Naive thymus-derived CD4-positive, alpha-beta T cell (primary cell): ENCODE measurements at regions not wholly inside any gene's neighbourhood (a gene's known extent, or its start where the extent isn't known, plus 50 kb on each side); places are given as distances from the start of the nearest gene placed in this dataset.

Experiments
- ATAC-seq: fragments of 150-1000 bp; cut with Tn5 transposase; 2 replicates; pipeline ENCODE4 v1.10.0; 2021; ENCODE audit warnings: mild to moderate bottlenecking, moderate library complexity
- CTCF ChIA-PET: fragments of 350-600 bp; sonication (Branson Sonifier 250); formaldehyde crosslinking; loops from one replicate; lab custom pipeline; 2021; ENCODE audit warnings: antibody characterized with exemption; lab: Charles Lee
- POLR2A ChIA-PET: fragments of 350-600 bp; sonication (Branson Sonifier 250); formaldehyde crosslinking; loops from one replicate; lab custom pipeline; 2021; ENCODE audit warnings: antibody characterized with exemption, inconsistent platforms; lab: Charles Lee
- DNase-seq, 9 donors: peaks; one replicate each; pipeline versions ENCODE4 v3.0.0 to v3.0.0-alpha.2; 2020 to 2022; ENCODE audit warnings: mixed read lengths in 1 of 9
- H3K27ac ChIP-seq: one replicate; pipeline ENCODE4 v1.7.0; 2013; ENCODE audit warnings: mild to moderate bottlenecking, low read depth, low read length, moderate library complexity
- H3K27me3 ChIP-seq, 2 donors: one replicate each; pipeline ENCODE4 v1.7.0; 2013; ENCODE audit warnings: low read length in 2 of 2, mild to moderate bottlenecking in 2 of 2, moderate library complexity in 2 of 2; ENCODE audit not compliant: control insufficient read depth in 2 of 2, insufficient read depth in 2 of 2
- H3K36me3 ChIP-seq, 3 experiments: 1 replicate in 2 of 3; 2 replicates in 1 of 3; pipeline ENCODE4 v1.7.0; 2013; ENCODE audit warnings: low read length in 3 of 3, mild to moderate bottlenecking in 3 of 3, moderate library complexity in 1 of 3; ENCODE audit not compliant: insufficient read depth in 3 of 3, control insufficient read depth in 2 of 3
- H3K4me1 ChIP-seq, 2 donors: one replicate each; pipeline ENCODE4 v1.7.0; 2013; ENCODE audit warnings: low read length in 2 of 2, mild to moderate bottlenecking in 2 of 2, moderate library complexity in 1 of 2; ENCODE audit not compliant: control insufficient read depth in 2 of 2, insufficient read depth in 2 of 2
- H3K4me3 ChIP-seq: 2 replicates; pipeline ENCODE4 v1.7.0; 2013; ENCODE audit warnings: mild to moderate bottlenecking, low read length
- H3K9me3 ChIP-seq, 3 experiments: 1 replicate in 2 of 3; 2 replicates in 1 of 3; pipeline ENCODE4 v1.7.0; 2013; ENCODE audit warnings: low read length in 3 of 3; ENCODE audit not compliant: control insufficient read depth in 2 of 3
- H3K27ac Mint-ChIP-seq, 9 donors: one replicate each; pipeline ENCODE4 v1.8.0; 2020 to 2022; ENCODE audit warnings: mixed read lengths in 9 of 9, mild to moderate bottlenecking in 8 of 9, moderate library complexity in 5 of 9, inconsistent platforms in 2 of 9
- H3K27me3 Mint-ChIP-seq, 5 donors: one replicate each; pipeline ENCODE4 v1.8.0; 2021 to 2022; ENCODE audit warnings: mixed read lengths in 5 of 5, mild to moderate bottlenecking in 1 of 5
- H3K36me3 Mint-ChIP-seq, 5 donors: one replicate each; pipeline ENCODE4 v1.8.0; 2020 to 2022; ENCODE audit warnings: mixed read lengths in 5 of 5, mild to moderate bottlenecking in 3 of 5, inconsistent platforms in 1 of 5
- H3K4me1 Mint-ChIP-seq, 7 donors: one replicate each; pipeline ENCODE4 v1.8.0; 2020 to 2022; ENCODE audit warnings: mixed read lengths in 7 of 7, mild to moderate bottlenecking in 3 of 7, inconsistent platforms in 1 of 7
- H3K4me3 Mint-ChIP-seq, 10 donors: one replicate each; pipeline ENCODE4 v1.8.0; 2020 to 2022; ENCODE audit warnings: mild to moderate bottlenecking in 10 of 10, mixed read lengths in 10 of 10, moderate library complexity in 6 of 10, inconsistent platforms in 2 of 10
- H3K9me3 Mint-ChIP-seq, 11 donors: one replicate each; pipeline ENCODE4 v1.8.0; 2020 to 2022; ENCODE audit warnings: mixed read lengths in 11 of 11, mild to moderate bottlenecking in 4 of 11, inconsistent platforms in 1 of 11, moderate library complexity in 1 of 11
- intact Hi-C, 2 donors: fragments of 100-400 bp; cut with micrococcal nuclease; formaldehyde crosslinking; loops; one replicate each; pipeline ENCODE4 v1.15.1; 2023

GRCh38 chr1:55824251-55824640 lies 609.1 kb upstream of the USP24 start:
- CTCF ChIA-PET = interaction anchor here (0.7 kb wide), 1 partner anchor 1249 kb away, joined by 3 read pairs; no protein-coding TSS in a partner anchor
- POLR2A ChIA-PET = no interaction called here
- H3K4me3 ChIP-seq = no peak overlapping the region

GRCh38 chr1:55823541-55824250 lies 608.5 kb upstream of the USP24 start:
- H3K27me3 ChIP-seq = no peaks in the 10 kb centered on the region
- H3K27ac ChIP-seq = no peak overlapping the region
- no peak overlapping the region for H3K27ac Mint-ChIP-seq
- no peak for DNase-seq
- H3K9me3 Mint-ChIP-seq = peaks cover 0 to 6% (median 0%) of the 10 kb centered on the region in 11 donors
- no peaks in the 10 kb centered on the region for H3K36me3 Mint-ChIP-seq
- H3K9me3 ChIP-seq = no peaks in the 10 kb centered on the region
- H3K36me3 ChIP-seq = no peaks in the 10 kb centered on the region
- ChIA-PET POLR2A (no interaction called here), CTCF (interaction anchor here (0.7 kb wide), 1 partner anchor 1249 kb away, joined by 3 read pairs; no protein-coding TSS in a partner anchor)
- no peaks in the 10 kb centered on the region for H3K4me1 Mint-ChIP-seq
- ATAC-seq = no peak
- intact Hi-C loops = no loop called here
- H3K4me3 Mint-ChIP-seq = no peak overlapping the region
- no peak overlapping the region for H3K4me3 ChIP-seq
- no peaks in the 10 kb centered on the region for H3K4me1 ChIP-seq
- peaks cover 0 to 10% (median 0%) of the 10 kb centered on the region in 5 donors for H3K27me3 Mint-ChIP-seq

More at GRCh38 chr1:55824251-55824640, 609.1 kb upstream of the USP24 start:
- DNase-seq = no peak
- Histone ChIP-seq H3K27ac (no peak overlapping the region), H3K9me3 (no peaks in the 10 kb centered on the region), H3K27me3 (no peaks in the 10 kb centered on the region), H3K4me1 (no peaks in the 10 kb centered on the region), H3K36me3 (no peaks in the 10 kb centered on the region)
- Mint-ChIP-seq H3K4me3 (no peak overlapping the region), H3K27ac (no peak overlapping the region), H3K9me3 (peaks cover 0 to 6% (median 0%) of the 10 kb centered on the region in 11 donors), H3K36me3 (no peaks in the 10 kb centered on the region), H3K4me1 (no peaks in the 10 kb centered on the region), H3K27me3 (peaks cover 0 to 10% (median 0%) of the 10 kb centered on the region in 5 donors)
- intact Hi-C loops = no loop called here
- no peak for ATAC-seq

GRCh38 chr1:55822891-55823290 lies 607.7 kb upstream of the USP24 start:
- intact Hi-C loops = no loop called here
- Mint-ChIP-seq H3K9me3 (peaks cover 0 to 6% (median 0%) of the 10 kb centered on the region in 11 donors), H3K4me3 (no peak overlapping the region), H3K27me3 (peaks cover 0 to 10% (median 0%) of the 10 kb centered on the region in 5 donors), H3K27ac (no peak overlapping the region), H3K4me1 (no peaks in the 10 kb centered on the region), H3K36me3 (no peaks in the 10 kb centered on the region)
- Histone ChIP-seq H3K27ac (no peak overlapping the region), H3K4me3 (no peak overlapping the region), H3K9me3 (no peaks in the 10 kb centered on the region), H3K27me3 (no peaks in the 10 kb centered on the region), H3K36me3 (no peaks in the 10 kb centered on the region), H3K4me1 (no peaks in the 10 kb centered on the region)
- ATAC-seq (no peak), DNase-seq (no peak)
- CTCF ChIA-PET = no interaction called here
- POLR2A ChIA-PET = no interaction called here

- Histone ChIP-seq H3K36me3 (no peaks in the 10 kb centered on the region), H3K27me3 (no peaks in the 10 kb centered on the region), H3K9me3 (no peaks in the 10 kb centered on the region), H3K4me1 (no peaks in the 10 kb centered on the region), H3K4me3 (no peak overlapping the region), H3K27ac (no peak overlapping the region)
- POLR2A ChIA-PET = no interaction called here
- H3K9me3 Mint-ChIP-seq = peaks cover 0 to 5% (median 0%) of the 10 kb centered on the region in 11 donors
- H3K4me3 Mint-ChIP-seq = no peak overlapping the region
- intact Hi-C loops = no loop called here
- ATAC-seq (no peak), DNase-seq (no peak)
- CTCF ChIA-PET = no interaction called here
- H3K27ac Mint-ChIP-seq = no peak overlapping the region
- H3K36me3 Mint-ChIP-seq = no peaks in the 10 kb centered on the region
- peaks cover 0 to 4% (median 0%) of the 10 kb centered on the region in 7 donors for H3K4me1 Mint-ChIP-seq
- H3K27me3 Mint-ChIP-seq = peaks cover 0 to 6% (median 2%) of the 10 kb centered on the region in 5 donors
Measured at GRCh38 chr1:55821234-55821633, 606.1 kb upstream of the USP24 start.

- Mint-ChIP-seq H3K9me3 (peaks cover 0 to 2% (median 0%) of the 10 kb centered on the region in 11 donors), H3K27me3 (peaks cover 0 to 9% (median 2%) of the 10 kb centered on the region in 5 donors), H3K36me3 (no peaks in the 10 kb centered on the region), H3K4me3 (no peak overlapping the region), H3K4me1 (peaks cover 0 to 6% (median 0%) of the 10 kb centered on the region in 7 donors), H3K27ac (no peak overlapping the region)
- Histone ChIP-seq H3K27ac (no peak overlapping the region), H3K4me1 (no peaks in the 10 kb centered on the region), H3K27me3 (no peaks in the 10 kb centered on the region), H3K4me3 (no peak overlapping the region), H3K36me3 (no peaks in the 10 kb centered on the region), H3K9me3 (no peaks in the 10 kb centered on the region)
- no peak for ATAC-seq
- ChIA-PET POLR2A (no interaction called here), CTCF (no interaction called here)
- DNase-seq = no peak
- intact Hi-C loops = no loop called here
Measured at GRCh38 chr1:55820501-55820900, 605.3 kb upstream of the USP24 start.

GRCh38 chr1:55819011-55819410 lies 603.8 kb upstream of the USP24 start:
- H3K36me3 ChIP-seq = no peaks in the 10 kb centered on the region
- H3K4me1 ChIP-seq = no peaks in the 10 kb centered on the region
- CTCF ChIA-PET = no interaction called here
- no peak for DNase-seq
- POLR2A ChIA-PET = no interaction called here
- peaks cover 0 to 6% (median 0%) of the 10 kb centered on the region in 7 donors for H3K4me1 Mint-ChIP-seq
- H3K4me3 Mint-ChIP-seq = no peak overlapping the region
- no peak overlapping the region for H3K4me3 ChIP-seq
- H3K27me3 Mint-ChIP-seq = peaks cover 0 to 14% (median 2%) of the 10 kb centered on the region in 5 donors
- no peaks in the 10 kb centered on the region for H3K27me3 ChIP-seq
- no peak overlapping the region for H3K27ac ChIP-seq
- intact Hi-C loops = no loop called here
- peaks cover 0 to 3% (median 0%) of the 10 kb centered on the region in 11 donors for H3K9me3 Mint-ChIP-seq
- no peak overlapping the region for H3K27ac Mint-ChIP-seq
- H3K36me3 Mint-ChIP-seq = no peaks in the 10 kb centered on the region
- H3K9me3 ChIP-seq = no peaks in the 10 kb centered on the region
- no peak for ATAC-seq
